ENCODE measurements at regions not wholly inside any gene's neighbourhood (a gene's known extent, or its start where the extent isn't known, plus 50 kb on each side); places are given as distances from the start of the nearest gene placed in this dataset.
A peak's percentile ranks its signal among the peaks of the same experiment; 100 is the strongest.

- no peaks in the 10 kb centered on the region for H3K9me3 ChIP-seq (ENCODE audit: control insufficient read depth, insufficient read depth, low read length)
- H3F3A ChIP-seq (ENCODE audit: control insufficient read depth, insufficient read depth): no peaks in the 10 kb centered on the region
- H3K79me2 ChIP-seq (ENCODE audit: control insufficient read depth, low read length): no peaks in the 10 kb centered on the region
- H3K36me3 ChIP-seq (ENCODE audit: control insufficient read depth, low read length): no peaks in the 10 kb centered on the region
- H3K27ac ChIP-seq (ENCODE audit: low read depth, low read length): no peak overlapping the region
- no peaks in the 10 kb centered on the region for H3K9me2 ChIP-seq (replicated peaks; ENCODE audit: control insufficient read depth, low read length)
- H3K4me1 ChIP-seq (ENCODE audit: control insufficient read depth, low read length): peaks cover 4% of the 10 kb centered on the region; the same call in 1 of the 2 replicates
- H3K27me3 ChIP-seq (ENCODE audit: control insufficient read depth, low read length): no peaks in the 10 kb centered on the region
- H3K4me3 ChIP-seq (ENCODE audit: low read length): no peak overlapping the region
- no peak overlapping the region for H3K4me2 ChIP-seq (ENCODE audit: low read length)
- H4K20me1 ChIP-seq (ENCODE audit: control insufficient read depth, insufficient read depth, low read depth, low read length): no peaks in the 10 kb centered on the region
- TF ChIP-seq CTCF (IDR thresholded peaks at IDR 0.05; ENCODE audit: low read depth, low read length, poor library complexity, severe bottlenecking): no peak
- TF ChIP-seq EZH2phosphoT487 (IDR thresholded peaks at IDR 0.05; ENCODE audit: borderline replicate concordance, low read length): no peak
Observed at GRCh38 chr1:193372553-193372952, 186.1 kb upstream of the B3GALT2 start.

- Histone ChIP-seq H3K4me2 (ENCODE audit: low read length) (peak overlapping the region; percentile 32), H4K20me1 (ENCODE audit: control insufficient read depth, insufficient read depth, low read depth, low read length) (no peaks in the 10 kb centered on the region)
Observed at GRCh38 chr1:193368302-193368701, 181.9 kb upstream of the B3GALT2 start.

GRCh38 chr1:193367863-193368262 lies 181.4 kb upstream of the B3GALT2 start:
- no peaks in the 10 kb centered on the region for H3F3A ChIP-seq (ENCODE audit: control insufficient read depth, insufficient read depth)
- H3K4me2 ChIP-seq (ENCODE audit: low read length): peak overlapping the region; percentile 32
- no peaks in the 10 kb centered on the region for H3K9me2 ChIP-seq (replicated peaks; ENCODE audit: control insufficient read depth, low read length)
- H3K79me2 ChIP-seq (ENCODE audit: control insufficient read depth, low read length): no peaks in the 10 kb centered on the region
- H3K27me3 ChIP-seq (ENCODE audit: control insufficient read depth, low read length): no peaks in the 10 kb centered on the region
- H3K27ac ChIP-seq (ENCODE audit: low read depth, low read length): no peak overlapping the region
- no peaks in the 10 kb centered on the region for H3K9me3 ChIP-seq (ENCODE audit: control insufficient read depth, insufficient read depth, low read length)
- H4K20me1 ChIP-seq (ENCODE audit: control insufficient read depth, insufficient read depth, low read depth, low read length): no peaks in the 10 kb centered on the region
- no peaks in the 10 kb centered on the region for H3K36me3 ChIP-seq (ENCODE audit: control insufficient read depth, low read length)
- TF ChIP-seq CTCF (IDR thresholded peaks at IDR 0.05; ENCODE audit: low read depth, low read length, poor library complexity, severe bottlenecking) (no peak), EZH2phosphoT487 (IDR thresholded peaks at IDR 0.05; ENCODE audit: borderline replicate concordance, low read length) (no peak)
- H3K4me3 ChIP-seq (ENCODE audit: low read length): 0 out of 2 replicates have a peak overlapping the region, but pooled peaks have one; percentile 16
- peaks cover 4% of the 10 kb centered on the region; the same call in 1 of the 2 replicates for H3K4me1 ChIP-seq (ENCODE audit: control insufficient read depth, low read length)

More at GRCh38 chr1:193368302-193368701, 181.9 kb upstream of the B3GALT2 start:
- TF ChIP-seq EZH2phosphoT487 (IDR thresholded peaks at IDR 0.05; ENCODE audit: borderline replicate concordance, low read length): no peak
- TF ChIP-seq CTCF (IDR thresholded peaks at IDR 0.05; ENCODE audit: low read depth, low read length, poor library complexity, severe bottlenecking): no peak
- no peaks in the 10 kb centered on the region for H3K9me2 ChIP-seq (replicated peaks; ENCODE audit: control insufficient read depth, low read length)
- H3K27ac ChIP-seq (ENCODE audit: low read depth, low read length): no peak overlapping the region
- H3K27me3 ChIP-seq (ENCODE audit: control insufficient read depth, low read length): no peaks in the 10 kb centered on the region
- no peaks in the 10 kb centered on the region for H3K9me3 ChIP-seq (ENCODE audit: control insufficient read depth, insufficient read depth, low read length)
- no peaks in the 10 kb centered on the region for H3F3A ChIP-seq (ENCODE audit: control insufficient read depth, insufficient read depth)
- H3K79me2 ChIP-seq (ENCODE audit: control insufficient read depth, low read length): no peaks in the 10 kb centered on the region
- H3K4me3 ChIP-seq (ENCODE audit: low read length): 0 out of 2 replicates have a peak overlapping the region, but pooled peaks have one; percentile 16
- H3K36me3 ChIP-seq (ENCODE audit: control insufficient read depth, low read length): no peaks in the 10 kb centered on the region
- H3K4me1 ChIP-seq (ENCODE audit: control insufficient read depth, low read length): peaks cover 4% of the 10 kb centered on the region; the same call in 1 of the 2 replicates
